Activated B cell treated with CpG ODN at 0.5 μM for 24 hours (primary cell): ENCODE measurements at regions not wholly inside any gene's neighbourhood (a gene's known extent, or its start where the extent isn't known, plus 50 kb on each side); places are given as distances from the start of the nearest gene placed in this dataset.

Experiments
- ATAC-seq: fragments of 200-7000 bp; cut with Tn5 transposase; one replicate; pipeline ENCODE4 v1.10.0; 2021; ENCODE audit warnings: low read depth, mild to moderate bottlenecking, moderate library complexity
- CTCF ChIA-PET: fragments of 350-600 bp; sonication (Branson Sonifier 250); formaldehyde crosslinking; loops from one replicate; lab custom pipeline; 2021; ENCODE audit warnings: antibody characterized with exemption; lab: Charles Lee
- POLR2A ChIA-PET: fragments of 350-600 bp; sonication (Branson Sonifier 250); formaldehyde crosslinking; loops from one replicate; lab custom pipeline; 2021; ENCODE audit warnings: antibody characterized with exemption; lab: Charles Lee
- DNase-seq: peaks from one replicate; pipeline ENCODE4 v3.0.0; 2022
- H3K27ac Mint-ChIP-seq: one replicate; pipeline ENCODE4 v1.8.0; 2020; ENCODE audit warnings: mixed read lengths
- H3K27me3 Mint-ChIP-seq: one replicate; pipeline ENCODE4 v1.8.0; 2021; ENCODE audit warnings: mixed read lengths
- H3K36me3 Mint-ChIP-seq: one replicate; pipeline ENCODE4 v1.8.0; 2021; ENCODE audit warnings: low read depth, mixed read lengths
- H3K4me1 Mint-ChIP-seq: one replicate; pipeline ENCODE4 v1.8.0; 2021; ENCODE audit warnings: mixed read lengths
- H3K4me3 Mint-ChIP-seq: one replicate; pipeline ENCODE4 v1.8.0; 2020; ENCODE audit warnings: mild to moderate bottlenecking, mixed read lengths
- H3K9me3 Mint-ChIP-seq: one replicate; pipeline ENCODE4 v1.8.0; 2020; ENCODE audit warnings: mixed read lengths
- CTCF ChIP-seq: fragments of 200-600 bp; IDR thresholded peaks from one replicate; pipeline ENCODE4 v1.8.0; 2022; ENCODE audit warnings: antibody characterized with exemption, mild to moderate bottlenecking
- intact Hi-C: fragments of 100-400 bp; cut with micrococcal nuclease; formaldehyde crosslinking; loops from one replicate; pipeline ENCODE4 v1.15.1; 2024

GRCh38 chr14:61934385-61934784 is 172.2 kb downstream of the SNAPC1 start:
- POLR2A ChIA-PET = no interaction called here
- CTCF ChIA-PET = no interaction called here
- peaks cover under 1% of the 10 kb centered on the region for H3K27me3 Mint-ChIP-seq
- no peak overlapping the region for H3K27ac Mint-ChIP-seq
- peaks cover 2% of the 10 kb centered on the region for H3K9me3 Mint-ChIP-seq
- no peaks in the 10 kb centered on the region for H3K36me3 Mint-ChIP-seq
- H3K4me3 Mint-ChIP-seq = no peak overlapping the region
- no peak for TF ChIP-seq CTCF
- intact Hi-C loops = no loop called here
- ATAC-seq = no peak
- peaks cover 8% of the 10 kb centered on the region for H3K4me1 Mint-ChIP-seq
- no peak for DNase-seq

GRCh38 chr14:61939776-61940175 is 177.6 kb downstream of the SNAPC1 start:
- Mint-ChIP-seq H3K27me3 (peaks cover 8% of the 10 kb centered on the region), H3K36me3 (no peaks in the 10 kb centered on the region), H3K9me3 (peaks cover 5% of the 10 kb centered on the region), H3K27ac (no peak overlapping the region), H3K4me1 (no peaks in the 10 kb centered on the region), H3K4me3 (no peak overlapping the region)
- CTCF ChIA-PET = interaction anchor here (2.8 kb wide), 1 partner anchor 186 kb away, joined by 8 read pairs; no protein-coding TSS in a partner anchor
- POLR2A ChIA-PET = no interaction called here
- no peak for ATAC-seq
- intact Hi-C loops = no loop called here
- TF ChIP-seq CTCF = no peak
- DNase-seq = no peak

GRCh38 chr14:61940666-61941420 is 178.6 kb downstream of the SNAPC1 start:
- ChIA-PET CTCF (interaction anchor here (2.8 kb wide), 1 partner anchor 185 kb away, joined by 8 read pairs; no protein-coding TSS in a partner anchor), POLR2A (no interaction called here)
- Mint-ChIP-seq H3K36me3 (no peaks in the 10 kb centered on the region), H3K9me3 (peaks cover 5% of the 10 kb centered on the region), H3K4me3 (no peak overlapping the region), H3K27ac (no peak overlapping the region), H3K27me3 (peaks cover 8% of the 10 kb centered on the region), H3K4me1 (no peaks in the 10 kb centered on the region)
- no peak for DNase-seq
- no peak for TF ChIP-seq CTCF
- no peak for ATAC-seq
- intact Hi-C loops = no loop called here

- CTCF ChIA-PET = interaction anchor here (2.8 kb wide), 1 partner anchor 184 kb away, joined by 8 read pairs; no protein-coding TSS in a partner anchor
- intact Hi-C loops = no loop called here
- no peak for TF ChIP-seq CTCF
These were observed 179.4 kb downstream of the SNAPC1 start for GRCh38 chr14:61941421-61942150.

GRCh38 chr14:61948376-61948775 is 186.2 kb downstream of the SNAPC1 start:
- Mint-ChIP-seq H3K9me3 (peaks cover 5% of the 10 kb centered on the region), H3K27me3 (peaks cover 4% of the 10 kb centered on the region), H3K4me1 (peaks cover 4% of the 10 kb centered on the region), H3K27ac (no peak overlapping the region), H3K4me3 (no peak overlapping the region), H3K36me3 (no peaks in the 10 kb centered on the region)
- CTCF ChIA-PET = interaction anchor here (1.5 kb wide), 1 partner anchor 23 kb away, joined by 4 read pairs; no protein-coding TSS in a partner anchor
- no peak for TF ChIP-seq CTCF
- intact Hi-C loops = no loop called here
- no peak for DNase-seq
- no peak for ATAC-seq
- POLR2A ChIA-PET = no interaction called here

More at GRCh38 chr14:61941421-61942150, 179.4 kb downstream of the SNAPC1 start:
- no peak for DNase-seq
- POLR2A ChIA-PET = no interaction called here
- no peak overlapping the region for H3K4me3 Mint-ChIP-seq
- H3K27me3 Mint-ChIP-seq = peaks cover 8% of the 10 kb centered on the region
- H3K9me3 Mint-ChIP-seq = peaks cover 5% of the 10 kb centered on the region
- H3K36me3 Mint-ChIP-seq = no peaks in the 10 kb centered on the region
- H3K27ac Mint-ChIP-seq = no peak overlapping the region
- H3K4me1 Mint-ChIP-seq = no peaks in the 10 kb centered on the region
- ATAC-seq = no peak
